ENCODE measurements at regions not wholly inside any gene's neighbourhood (a gene's known extent, or its start where the extent isn't known, plus 50 kb on each side); places are given as distances from the start of the nearest gene placed in this dataset.

GRCh38 chr14:97109234-97109633, 312.1 kb downstream of the VRK1 start:
- H3K79me2 ChIP-seq (ENCODE audit: insufficient read depth), result no peaks in the 10 kb centered on the region
- H3F3A ChIP-seq (replicated peaks; ENCODE audit: insufficient read depth), result no peaks in the 10 kb centered on the region
- no peak overlapping the region for H3K27ac ChIP-seq (ENCODE audit: low read depth in 2 of 2, low read length in 1 of 2)
- POLR2A ChIA-PET, result no interaction called here
- 13% methylated on average over 6 of the region's 7 CpGs for WGBS (ENCODE audit: low lambda C conversion rate)
- H3K9me3 ChIP-seq, result no peaks in the 10 kb centered on the region
- H3K4me2 ChIP-seq, result no peak overlapping the region
- TF ChIP-seq SIN3A (IDR thresholded peaks at IDR 0.05; ENCODE audit: borderline replicate concordance, low read depth, low read length) (no peak), RXRA (IDR thresholded peaks at IDR 0.05; ENCODE audit: borderline replicate concordance, low read depth) (no peak), REST (IDR thresholded peaks at IDR 0.05; ENCODE audit: low read depth, low read length) (no peak), MAX (IDR thresholded peaks at IDR 0.05; ENCODE audit: low read depth) (no peak), FOSL2 (IDR thresholded peaks at IDR 0.05; ENCODE audit: borderline replicate concordance, low read depth) (no peak), EP300 (IDR thresholded peaks at IDR 0.05; ENCODE audit: borderline replicate concordance in 1 of 2, low read depth in 1 of 2, low read length in 1 of 2) (no peak), GABPA (IDR thresholded peaks at IDR 0.05; ENCODE audit: low read depth) (no peak), GATA2 (CRISPR knock-in tag; IDR thresholded peaks at IDR 0.05) (no peak), FOXJ3 (CRISPR knock-in tag; IDR thresholded peaks at IDR 0.05) (no peak), CHD2 (IDR thresholded peaks at IDR 0.05; ENCODE audit: low read length, partially characterized antibody) (no peak), MEF2A (IDR thresholded peaks at IDR 0.05; ENCODE audit: borderline replicate concordance, low read depth) (no peak), USF1 (IDR thresholded peaks at IDR 0.05; ENCODE audit: borderline replicate concordance, low read depth) (no peak)
- no peaks in the 10 kb centered on the region for H4K20me1 ChIP-seq (ENCODE audit: insufficient read depth)
- no peaks in the 10 kb centered on the region for H3K9me2 ChIP-seq
- no peaks in the 10 kb centered on the region for H3K4me1 ChIP-seq (ENCODE audit: control insufficient read depth in 1 of 2, insufficient read depth in 2 of 2, low read depth in 1 of 2, low read length in 1 of 2)
- H3K27me3 ChIP-seq (ENCODE audit: insufficient read depth), result no peaks in the 10 kb centered on the region
- no peak overlapping the region for H3K4me3 ChIP-seq (ENCODE audit: low read depth in 2 of 2, low read length in 1 of 2)
- no peaks in the 10 kb centered on the region for H3K36me3 ChIP-seq (replicated peaks in 1 of 2; ENCODE audit: control insufficient read depth in 1 of 2, insufficient read depth in 2 of 2, low read length in 1 of 2)
- no peak for DNase-seq
- no peak overlapping the region for H3K9ac ChIP-seq
- CTCF ChIA-PET, result no interaction called here
- H2AFZ ChIP-seq (ENCODE audit: low read depth), result no peak overlapping the region

GRCh38 chr14:97113339-97113738, 316.2 kb downstream of the VRK1 start:
- H3K4me2 ChIP-seq, result no peak overlapping the region
- H3K9me3 ChIP-seq, result no peaks in the 10 kb centered on the region
- H3K27me3 ChIP-seq (ENCODE audit: insufficient read depth), result no peaks in the 10 kb centered on the region
- H3K79me2 ChIP-seq (ENCODE audit: insufficient read depth), result no peaks in the 10 kb centered on the region
- H3K9ac ChIP-seq, result no peak overlapping the region
- H3K4me3 ChIP-seq (ENCODE audit: low read depth in 2 of 2, low read length in 1 of 2), result no peak overlapping the region
- DNase-seq, result no peak
- no peaks in the 10 kb centered on the region for H3K9me2 ChIP-seq
- H3K36me3 ChIP-seq (replicated peaks in 1 of 2; ENCODE audit: control insufficient read depth in 1 of 2, insufficient read depth in 2 of 2, low read length in 1 of 2), result no peaks in the 10 kb centered on the region
- no peaks in the 10 kb centered on the region for H3K4me1 ChIP-seq (ENCODE audit: control insufficient read depth in 1 of 2, insufficient read depth in 2 of 2, low read depth in 1 of 2, low read length in 1 of 2)
- H3K27ac ChIP-seq (ENCODE audit: low read depth in 2 of 2, low read length in 1 of 2), result no peak overlapping the region
- H3F3A ChIP-seq (replicated peaks; ENCODE audit: insufficient read depth), result no peaks in the 10 kb centered on the region
- POLR2A ChIA-PET, result no interaction called here
- CTCF ChIA-PET, result no interaction called here
- WGBS (ENCODE audit: low lambda C conversion rate), result 2% methylated on average over 7 of the region's 7 CpGs
- H2AFZ ChIP-seq (ENCODE audit: low read depth), result no peak overlapping the region
- TF ChIP-seq MAX (IDR thresholded peaks at IDR 0.05; ENCODE audit: low read depth), result no peak
- no peak for TF ChIP-seq RAD21 (IDR thresholded peaks at IDR 0.05; ENCODE audit: low read length)
- TF ChIP-seq ZBTB33 (IDR thresholded peaks at IDR 0.05; ENCODE audit: borderline replicate concordance, low read depth), result no peak
- TF ChIP-seq EP300 (IDR thresholded peaks at IDR 0.05; ENCODE audit: borderline replicate concordance in 1 of 2, low read depth in 1 of 2, low read length in 1 of 2), result no peak
- TF ChIP-seq MXI1 (IDR thresholded peaks at IDR 0.05; ENCODE audit: low read depth, low read length), result no peak
- TF ChIP-seq EZH2phosphoT487 (IDR thresholded peaks at IDR 0.05; ENCODE audit: borderline replicate concordance, low read depth), result no peak
- TF ChIP-seq NRF1 (IDR thresholded peaks at IDR 0.05; ENCODE audit: low read depth, low read length), result no peak
- TF ChIP-seq GATA2 (CRISPR knock-in tag; IDR thresholded peaks at IDR 0.05), result no peak
- no peak for TF ChIP-seq TCF12 (IDR thresholded peaks at IDR 0.05)
- TF ChIP-seq ELF1 (IDR thresholded peaks at IDR 0.05), result no peak
- no peak for TF ChIP-seq RCOR1 (IDR thresholded peaks at IDR 0.05; ENCODE audit: low read length)
- TF ChIP-seq GABPA (IDR thresholded peaks at IDR 0.05; ENCODE audit: low read depth), result no peak
- no peak for TF ChIP-seq NFIC (IDR thresholded peaks at IDR 0.05; ENCODE audit: borderline replicate concordance)
- TF ChIP-seq CHD2 (IDR thresholded peaks at IDR 0.05; ENCODE audit: low read length, partially characterized antibody), result no peak
- H4K20me1 ChIP-seq (ENCODE audit: insufficient read depth), result no peaks in the 10 kb centered on the region

All from SK-N-SH (cell line).